GM12878 (cell line): ENCODE measurements at regions not wholly inside any gene's neighbourhood (a gene's known extent, or its start where the extent isn't known, plus 50 kb on each side); places are given as distances from the start of the nearest gene placed in this dataset.

Source experiments
- ATAC-seq: fragments of 200-7000 bp; cut with Tn5 transposase; 3 replicates; pipeline ENCODE4 v1.9.1; 2020; ENCODE audit warnings: mild to moderate bottlenecking, moderate library complexity
- BruUV-seq: library from RNA; stranded (reverse); fragments of 400-500 nt; replicated peaks from 2 replicates; lab custom pipeline; 2021; lab: Mats Ljungman, UMichigan
- CTCF ChIA-PET: fragments of 300-600 bp; sonication (Branson Sonifier 250); formaldehyde crosslinking; extraction: SDS; loops from one replicate; lab custom pipeline; 2021; ENCODE audit warnings: inconsistent platforms; lab: Yijun Ruan, JAX
- POLR2A ChIA-PET: fragments of 350-600 bp; formaldehyde crosslinking; extraction: SDS; loops from one replicate; lab custom pipeline; 2021; ENCODE audit warnings: inconsistent platforms; lab: Charles Lee
- RAD21 ChIA-PET: fragments of 300-600 bp; sonication (Branson Sonifier 250); formaldehyde crosslinking; loops from one replicate; lab custom pipeline; 2023; ENCODE audit warnings: antibody characterized with exemption; ENCODE audit not compliant: unreplicated experiment; lab: Charles Lee
- SMC1A ChIA-PET: fragments of 300-600 bp; sonication (Branson Sonifier 250); formaldehyde crosslinking; loops from one replicate; lab custom pipeline; 2023; ENCODE audit not compliant: unreplicated experiment, uncharacterized antibody; lab: Charles Lee
- DNase-seq: peaks from one replicate; pipeline ENCODE4 v3.0.0-alpha.2; 2011; ENCODE audit warnings: low read depth, low spot score
- FAIRE-seq: peaks from 3 replicates; lab custom pipeline; 2011; peaks lifted over from hg19 to GRCh38; lab: Jason Lieb, UNC
- H2AFZ ChIP-seq: 2 replicates; pipeline ENCODE4 v1.6.0; 2011; ENCODE audit warnings: low read depth, low read length, control low read depth; ENCODE audit not compliant: control insufficient read depth
- H3K27ac ChIP-seq: 2 replicates; pipeline ENCODE4 v1.5.1; 2011; ENCODE audit warnings: control low read depth; ENCODE audit not compliant: control insufficient read depth, insufficient read depth
- H3K27me3 ChIP-seq, 2 experiments: replicated peaks in 1 of 2; 2 replicates each; pipeline versions ENCODE4 v1.6.0 to v1.6.1; 2011; ENCODE audit warnings: low read length in 1 of 2; ENCODE audit not compliant: control insufficient read depth in 2 of 2, insufficient read depth in 2 of 2
- H3K36me3 ChIP-seq, 2 experiments: 2 replicates each; pipeline ENCODE4 v1.5.1; 2011; ENCODE audit warnings: low read length in 1 of 2; ENCODE audit not compliant: control insufficient read depth in 2 of 2, insufficient read depth in 2 of 2
- H3K4me1 ChIP-seq: 2 replicates; pipeline ENCODE4 v1.6.1; 2011; ENCODE audit warnings: mild to moderate bottlenecking, low read length, moderate library complexity, mixed read lengths; ENCODE audit not compliant: control insufficient read depth, insufficient read depth
- H3K4me2 ChIP-seq: 2 replicates; pipeline ENCODE4 v1.6.0; 2011; ENCODE audit warnings: control low read depth; ENCODE audit not compliant: control insufficient read depth, insufficient read depth
- H3K4me3 ChIP-seq: fragments of 200-600 bp; sonication (generic); 2 replicates; pipeline ENCODE4 v1.5.1; 2016
- H3K79me2 ChIP-seq: 2 replicates; pipeline ENCODE4 v1.6.0; 2011; ENCODE audit warnings: low read length; ENCODE audit not compliant: control insufficient read depth, insufficient read depth
- H3K9ac ChIP-seq: 2 replicates; pipeline ENCODE4 v1.8.0; 2011; ENCODE audit warnings: low read length, control low read depth, mixed read lengths; ENCODE audit not compliant: control insufficient read depth, insufficient read depth
- H3K9me3 ChIP-seq: replicated peaks from 3 replicates; pipeline ENCODE4 v1.5.1; 2011; ENCODE audit warnings: mild to moderate bottlenecking, low read length; ENCODE audit not compliant: control insufficient read depth, insufficient read depth
- H4K20me1 ChIP-seq: 2 replicates; pipeline ENCODE4 v1.6.0; 2011; ENCODE audit not compliant: control insufficient read depth, insufficient read depth
- ATF7 ChIP-seq: fragments of 450-650 bp; IDR thresholded peaks from 2 replicates; pipeline ENCODE4 v1.6.1; 2016; ENCODE audit warnings: low read depth, mild to moderate bottlenecking
- GATAD2B ChIP-seq: fragments of 450-650 bp; conservative IDR thresholded peaks from 2 replicates; pipeline ENCODE4 v1.6.1; 2017; ENCODE audit warnings: low read depth, mild to moderate bottlenecking, moderate library complexity
- SMAD5 ChIP-seq: IDR thresholded peaks from 2 replicates; pipeline ENCODE4 v1.6.1; 2016; ENCODE audit warnings: antibody characterized with exemption, low read depth
- SMC3 ChIP-seq: IDR thresholded peaks from 2 replicates; pipeline ENCODE4 v1.6.1; 2011; ENCODE audit warnings: low read length, improper control_type of control experiment, borderline replicate concordance
- SPI1 ChIP-seq: IDR thresholded peaks from 2 replicates; pipeline ENCODE4 v1.6.1; 2011; ENCODE audit warnings: low read depth, mild to moderate bottlenecking, low read length, moderate library complexity, borderline replicate concordance; ENCODE audit not compliant: insufficient read depth
- ZNF687 ChIP-seq: fragments of 450-650 bp; IDR thresholded peaks from 2 replicates; pipeline ENCODE4 v1.6.1; 2017; ENCODE audit warnings: mild to moderate bottlenecking, moderate library complexity
- WGBS: methylation state at CpG from one replicate; pipeline ENCODE4 v1.1.6; 2016; ENCODE audit warnings: low lambda C conversion rate; ENCODE audit not compliant: insufficient replicate concordance, insufficient coverage; ENCODE audit errors: missing lambda C conversion rate; 5-methylcytosine and 5-hydroxymethylcytosine counted together
- in situ Hi-C: fragments of 300-500 bp; cut with MboI; formaldehyde crosslinking; loops from 9 replicates; pipeline ENCODE4 v1.14.3; 2018; ENCODE audit warnings: mixed read lengths
- intact Hi-C: fragments of 100-400 bp; cut with micrococcal nuclease; formaldehyde crosslinking; loops from one replicate; pipeline ENCODE4 v1.14.2; 2022; ENCODE audit not compliant: unreplicated experiment

GRCh38 chr3:30464381-30464780 lies 142.0 kb upstream of the TGFBR2 start (continued):
- no peak for TF ChIP-seq GATAD2B

- H3K79me2 ChIP-seq: no peaks in the 10 kb centered on the region
- H3K36me3 ChIP-seq: no peaks in the 10 kb centered on the region
- no TSS peak for BruUV-seq
- H4K20me1 ChIP-seq: no peaks in the 10 kb centered on the region
- H3K4me3 ChIP-seq: no peak overlapping the region
- 0% methylated on average over 2 of the region's 2 CpGs for WGBS
- peaks cover 0 to 3% of the 10 kb centered on the region in 2 experiments; a peak in 1 of 4 replicates for H3K27me3 ChIP-seq
- H2AFZ ChIP-seq: no peak overlapping the region
- H3K4me2 ChIP-seq: no peak overlapping the region
- no peak overlapping the region for H3K27ac ChIP-seq
- no peaks in the 10 kb centered on the region for H3K4me1 ChIP-seq
- ChIA-PET RAD21 (no interaction called here), POLR2A (interaction anchor here (0.6 kb wide), 1 partner anchor 674 kb away, joined by 4 read pairs; no protein-coding TSS in a partner anchor), SMC1A (no interaction called here), CTCF (no interaction called here)
- no peak for TF ChIP-seq SMAD5
- TF ChIP-seq ZNF687: no peak
- no peak for TF ChIP-seq ATF7
- no peak for TF ChIP-seq SMC3
- TF ChIP-seq SPI1: no peak
- FAIRE-seq (no peak), DNase-seq (no peak), ATAC-seq (no peak)
- H3K9ac ChIP-seq: no peak overlapping the region
- no peaks in the 10 kb centered on the region for H3K9me3 ChIP-seq
- intact Hi-C loops (no loop called here), in situ Hi-C loops (no loop called here)
These were observed 140.9 kb upstream of the TGFBR2 start for GRCh38 chr3:30465454-30465853.
